HepG2 (cell line): ENCODE measurements at regions not wholly inside any gene's neighbourhood (a gene's known extent, or its start where the extent isn't known, plus 50 kb on each side); places are given as distances from the start of the nearest gene placed in this dataset.

ENCODE experiments used
- CBX1 ChIP-seq: IDR thresholded peaks from one replicate; pipeline ENCODE4 v1.6.1; 2016; ENCODE audit warnings: antibody characterized with exemption, low read depth
- HOXD1 ChIP-seq: sonication (generic); formaldehyde crosslinking; IDR thresholded peaks from 2 replicates; pipeline ENCODE4 v1.5.0; 2020; ENCODE audit warnings: missing genetic modification reagents
- LBX2 ChIP-seq: sonication (generic); formaldehyde crosslinking; IDR thresholded peaks from 2 replicates; pipeline ENCODE4 v1.5.0; 2020; ENCODE audit warnings: missing genetic modification reagents, mild to moderate bottlenecking, borderline replicate concordance
- MIER2 ChIP-seq: IDR thresholded peaks from 2 replicates; pipeline ENCODE4 v1.6.1; 2016; ENCODE audit warnings: missing biosample characterization, missing genetic modification reagents
- MTF2 ChIP-seq: sonication (generic); formaldehyde crosslinking; IDR thresholded peaks from 2 replicates; pipeline ENCODE4 v1.5.0; 2020; ENCODE audit warnings: missing genetic modification reagents, borderline replicate concordance
- MYC ChIP-seq: sonication (generic); formaldehyde crosslinking; IDR thresholded peaks from 2 replicates; pipeline ENCODE4 v1.9.0; 2021; ENCODE audit warnings: missing genetic modification reagents, borderline replicate concordance
- NFKB2 ChIP-seq: sonication (generic); formaldehyde crosslinking; IDR thresholded peaks from 2 replicates; pipeline ENCODE4 v1.4.0; 2020; ENCODE audit warnings: missing genetic modification reagents, borderline replicate concordance
- NFYB ChIP-seq: sonication (generic); formaldehyde crosslinking; IDR thresholded peaks from 2 replicates; pipeline ENCODE4 v1.4.0; 2020; ENCODE audit warnings: missing genetic modification reagents
- NRL ChIP-seq: sonication (generic); formaldehyde crosslinking; IDR thresholded peaks from 2 replicates; pipeline ENCODE4 v1.5.0; 2020; ENCODE audit warnings: missing genetic modification reagents, mild to moderate bottlenecking, moderate library complexity, borderline replicate concordance
- PCBP1 ChIP-seq: fragments of 200-400 bp; formaldehyde crosslinking; IDR thresholded peaks from 2 replicates; pipeline ENCODE4 v1.6.1; 2017; ENCODE audit warnings: mild to moderate bottlenecking, low read depth, low read length, borderline replicate concordance
- POLR2AphosphoS5 ChIP-seq: IDR thresholded peaks from 2 replicates; pipeline ENCODE4 v1.6.1; 2012; ENCODE audit warnings: low read depth, low read length
- REPIN1 ChIP-seq: sonication (generic); formaldehyde crosslinking; IDR thresholded peaks from 2 replicates; pipeline ENCODE4 v1.8.0; 2022; ENCODE audit warnings: missing genetic modification reagents, low read depth, mild to moderate bottlenecking, borderline replicate concordance
- REXO4 ChIP-seq: sonication (generic); formaldehyde crosslinking; IDR thresholded peaks from 2 replicates; pipeline ENCODE4 v1.8.0; 2022; ENCODE audit warnings: missing genetic modification reagents, mild to moderate bottlenecking, borderline replicate concordance
- SNAPC5 ChIP-seq: sonication (generic); formaldehyde crosslinking; IDR thresholded peaks from 2 replicates; pipeline ENCODE4 v1.8.1; 2023; ENCODE audit warnings: mild to moderate bottlenecking, missing genetic modification reagents, borderline replicate concordance
- SSRP1 ChIP-seq: IDR thresholded peaks from 2 replicates; pipeline ENCODE4 v1.6.1; 2016; ENCODE audit warnings: control low read depth
- TCF7 ChIP-seq: sonication (generic); IDR thresholded peaks from 2 replicates; pipeline ENCODE4 v1.6.1; 2016; ENCODE audit warnings: antibody characterized with exemption, low read depth
- TFDP1 ChIP-seq: IDR thresholded peaks from 2 replicates; pipeline ENCODE4 v1.6.1; 2016; ENCODE audit warnings: missing compliant biosample characterization, missing genetic modification reagents, borderline replicate concordance
- ZBTB26 ChIP-seq: IDR thresholded peaks from 2 replicates; pipeline ENCODE4 v1.6.1; 2016; ENCODE audit warnings: missing compliant biosample characterization, missing genetic modification reagents, borderline replicate concordance
- ZBTB7A ChIP-seq: sonication (generic); formaldehyde crosslinking; IDR thresholded peaks from 2 replicates; pipeline ENCODE4 v1.8.0; 2022; ENCODE audit warnings: mild to moderate bottlenecking, missing genetic modification reagents
- ZFP82 ChIP-seq: sonication (generic); formaldehyde crosslinking; IDR thresholded peaks from 2 replicates; pipeline ENCODE4 v1.5.1; 2020; ENCODE audit warnings: mild to moderate bottlenecking, missing genetic modification reagents, borderline replicate concordance
- ZNF232 ChIP-seq: sonication (generic); formaldehyde crosslinking; IDR thresholded peaks from 2 replicates; pipeline ENCODE4 v1.4.0; 2020; ENCODE audit warnings: missing genetic modification reagents, borderline replicate concordance
- ZNF317 ChIP-seq: sonication (generic); formaldehyde crosslinking; IDR thresholded peaks from 2 replicates; pipeline ENCODE4 v1.5.0; 2020; ENCODE audit warnings: mild to moderate bottlenecking, missing genetic modification reagents
- ZNF333 ChIP-seq: sonication (generic); formaldehyde crosslinking; IDR thresholded peaks from 2 replicates; pipeline ENCODE4 v1.4.0; 2020; ENCODE audit warnings: mild to moderate bottlenecking, missing genetic modification reagents, borderline replicate concordance
- ZNF501 ChIP-seq: sonication (generic); formaldehyde crosslinking; IDR thresholded peaks from 2 replicates; pipeline ENCODE4 v1.5.1; 2020; ENCODE audit warnings: mild to moderate bottlenecking, moderate library complexity, missing genetic modification reagents
- ZNF563 ChIP-seq: sonication (generic); formaldehyde crosslinking; IDR thresholded peaks from 2 replicates; pipeline ENCODE4 v1.8.0; 2022; ENCODE audit warnings: mild to moderate bottlenecking, moderate library complexity, missing genetic modification reagents
- ZNF678 ChIP-seq: sonication (generic); formaldehyde crosslinking; IDR thresholded peaks from 2 replicates; pipeline ENCODE4 v1.4.0; 2020; ENCODE audit warnings: mild to moderate bottlenecking, missing genetic modification reagents
- ZNF878 ChIP-seq: sonication (generic); formaldehyde crosslinking; IDR thresholded peaks from 2 replicates; pipeline ENCODE4 v1.8.1; 2023; ENCODE audit warnings: mild to moderate bottlenecking, missing genetic modification reagents, moderate library complexity
- ZNF891 ChIP-seq: sonication (generic); formaldehyde crosslinking; IDR thresholded peaks from 2 replicates; pipeline ENCODE4 v1.5.0; 2020; ENCODE audit warnings: mild to moderate bottlenecking, missing genetic modification reagents
- TF ChIP-seq, protein P1 (sequence below): sonication (generic); formaldehyde crosslinking; IDR thresholded peaks from 2 replicates; pipeline ENCODE4 v1.4.0; 2020; ENCODE audit warnings: mild to moderate bottlenecking, missing genetic modification reagents

- TF ChIP-seq NFKB2 (CRISPR knock-in tag) (no peak), REPIN1 (CRISPR knock-in tag) (no peak), MIER2 (CRISPR knock-in tag) (no peak), ZNF501 (CRISPR knock-in tag) (no peak), ZNF232 (CRISPR knock-in tag) (no peak), ZNF333 (CRISPR knock-in tag) (no peak), ZBTB7A (CRISPR knock-in tag) (no peak), MYC (CRISPR knock-in tag) (no peak), SNAPC5 (CRISPR knock-in tag) (no peak), LBX2 (CRISPR knock-in tag) (no peak), REXO4 (CRISPR knock-in tag) (no peak), NRL (CRISPR knock-in tag) (no peak), CBX1 (no peak), NFYB (CRISPR knock-in tag) (0 out of 2 replicates have a peak, but pooled peaks have one; percentile 25), ZNF317 (CRISPR knock-in tag) (no peak), SSRP1 (no peak), ZBTB26 (CRISPR knock-in tag) (no peak), POLR2AphosphoS5 (no peak), MTF2 (CRISPR knock-in tag) (no peak), PCBP1 (no peak), TFDP1 (CRISPR knock-in tag) (no peak), ZNF563 (CRISPR knock-in tag) (no peak), ZNF891 (CRISPR knock-in tag) (no peak), ZNF878 (CRISPR knock-in tag) (no peak), HOXD1 (CRISPR knock-in tag) (no peak), ZNF678 (no peak), TCF7 (0 out of 2 replicates have a peak, but pooled peaks have one; percentile 27), ZFP82 (CRISPR knock-in tag) (no peak)
- TF ChIP-seq, protein P1, sequence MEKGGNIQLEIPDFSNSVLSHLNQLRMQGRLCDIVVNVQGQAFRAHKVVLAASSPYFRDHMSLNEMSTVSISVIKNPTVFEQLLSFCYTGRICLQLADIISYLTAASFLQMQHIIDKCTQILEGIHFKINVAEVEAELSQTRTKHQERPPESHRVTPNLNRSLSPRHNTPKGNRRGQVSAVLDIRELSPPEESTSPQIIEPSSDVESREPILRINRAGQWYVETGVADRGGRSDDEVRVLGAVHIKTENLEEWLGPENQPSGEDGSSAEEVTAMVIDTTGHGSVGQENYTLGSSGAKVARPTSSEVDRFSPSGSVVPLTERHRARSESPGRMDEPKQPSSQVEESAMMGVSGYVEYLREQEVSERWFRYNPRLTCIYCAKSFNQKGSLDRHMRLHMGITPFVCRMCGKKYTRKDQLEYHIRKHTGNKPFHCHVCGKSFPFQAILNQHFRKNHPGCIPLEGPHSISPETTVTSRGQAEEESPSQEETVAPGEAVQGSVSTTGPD (CRISPR knock-in tag) = no peak
Observed at GRCh38 chr2:160932960-160933359, 227.3 kb upstream of the TANK start (continued).
